ENCODE measurements at regions not wholly inside any gene's neighbourhood (a gene's known extent, or its start where the extent isn't known, plus 50 kb on each side); places are given as distances from the start of the nearest gene placed in this dataset.

DNA sequence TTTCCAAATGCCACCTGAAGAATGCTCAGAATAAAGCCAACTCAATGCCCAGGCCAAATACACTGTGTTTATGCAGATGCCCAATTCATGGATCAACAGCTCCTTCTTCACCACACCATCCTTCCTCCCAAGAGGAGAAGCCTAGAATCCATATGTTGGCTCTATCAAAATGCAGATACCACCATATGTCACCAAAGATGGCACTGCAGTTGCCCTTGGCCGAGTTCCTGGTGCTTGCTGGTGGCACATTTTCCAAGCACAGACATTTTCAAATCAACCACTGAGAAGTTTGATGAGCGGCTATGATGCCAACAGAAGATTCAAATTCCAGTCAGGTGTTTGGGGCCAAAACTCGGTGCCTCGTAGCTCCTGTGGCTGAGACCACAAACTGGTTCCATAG lies 430.3 kb downstream of the AJAP1 start:
- no peak for TF ChIP-seq CEBPB (IDR thresholded peaks at IDR 0.05)
- TF ChIP-seq EGR1 (IDR thresholded peaks at IDR 0.05), result no peak
- TF ChIP-seq TEAD4 (IDR thresholded peaks at IDR 0.05), result no peak
- no peak for TF ChIP-seq RAD21 (IDR thresholded peaks at IDR 0.05; ENCODE audit: low read depth)
- no peak for TF ChIP-seq YY1 (IDR thresholded peaks at IDR 0.05; ENCODE audit: low read depth)
- no peak for TF ChIP-seq EP300 (IDR thresholded peaks at IDR 0.05; ENCODE audit: borderline replicate concordance)
- no peak for TF ChIP-seq TCF12 (IDR thresholded peaks at IDR 0.05; ENCODE audit: low read depth)
- TF ChIP-seq CREB1 (IDR thresholded peaks at IDR 0.05; ENCODE audit: low read depth), result no peak
- TF ChIP-seq TAF1 (IDR thresholded peaks at IDR 0.05; ENCODE audit: low read depth), result no peak

- TF ChIP-seq REST (IDR thresholded peaks at IDR 0.05; ENCODE audit: low read depth), result no peak
- TF ChIP-seq NFIC (IDR thresholded peaks at IDR 0.05), result no peak
- TF ChIP-seq TAF1 (IDR thresholded peaks at IDR 0.05; ENCODE audit: low read depth), result no peak
- TF ChIP-seq EP300 (IDR thresholded peaks at IDR 0.05; ENCODE audit: borderline replicate concordance), result no peak
- TF ChIP-seq FOXM1 (IDR thresholded peaks at IDR 0.05; ENCODE audit: borderline replicate concordance, low read depth), result no peak
- no peak for TF ChIP-seq RAD21 (IDR thresholded peaks at IDR 0.05; ENCODE audit: low read depth)
- no peak for TF ChIP-seq TEAD4 (IDR thresholded peaks at IDR 0.05)
- TF ChIP-seq USF1 (IDR thresholded peaks at IDR 0.05), result no peak
- TF ChIP-seq ZBTB7A (IDR thresholded peaks at IDR 0.05; ENCODE audit: low read depth), result no peak
- no peak for TF ChIP-seq YY1 (IDR thresholded peaks at IDR 0.05; ENCODE audit: low read depth)
- no peak for TF ChIP-seq CEBPB (IDR thresholded peaks at IDR 0.05)
- no peak for TF ChIP-seq CREB1 (IDR thresholded peaks at IDR 0.05; ENCODE audit: low read depth)
- TF ChIP-seq EGR1 (IDR thresholded peaks at IDR 0.05), result no peak
Observed at GRCh38 chr1:5067246-5067645, 412.8 kb downstream of the AJAP1 start.

GRCh38 chr1:5053744-5054143 lies 399.3 kb downstream of the AJAP1 start:
- TF ChIP-seq USF1 (IDR thresholded peaks at IDR 0.05) (no peak), EP300 (IDR thresholded peaks at IDR 0.05; ENCODE audit: borderline replicate concordance) (no peak), TAF1 (IDR thresholded peaks at IDR 0.05; ENCODE audit: low read depth) (no peak), EGR1 (IDR thresholded peaks at IDR 0.05) (no peak), ZBTB7A (IDR thresholded peaks at IDR 0.05; ENCODE audit: low read depth) (no peak), FOXM1 (IDR thresholded peaks at IDR 0.05; ENCODE audit: borderline replicate concordance, low read depth) (no peak)

DNA sequence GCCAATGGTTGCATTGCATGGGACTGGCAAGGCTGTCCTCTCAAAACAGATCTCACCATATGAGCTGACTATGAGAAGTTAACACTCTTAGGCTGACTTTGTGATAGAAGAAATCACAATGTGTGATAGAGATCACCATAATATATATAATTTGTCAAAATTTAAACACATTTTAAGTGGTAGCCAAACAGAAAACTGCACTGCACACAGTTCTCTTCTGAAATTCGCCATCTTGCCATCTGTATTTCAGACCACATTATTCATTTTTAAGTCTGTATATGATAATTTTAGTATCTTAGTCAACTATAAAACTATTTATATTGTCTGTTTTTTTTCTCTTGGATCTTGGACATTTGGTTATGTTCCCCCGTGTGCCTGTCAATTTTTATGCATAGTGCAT lies 374.7 kb downstream of the AJAP1 start:
- TF ChIP-seq CEBPB (IDR thresholded peaks at IDR 0.05) (no peak), TCF12 (IDR thresholded peaks at IDR 0.05; ENCODE audit: low read depth) (no peak), TAF1 (IDR thresholded peaks at IDR 0.05; ENCODE audit: low read depth) (no peak), CREB1 (IDR thresholded peaks at IDR 0.05; ENCODE audit: low read depth) (no peak), EP300 (IDR thresholded peaks at IDR 0.05; ENCODE audit: borderline replicate concordance) (no peak), YY1 (IDR thresholded peaks at IDR 0.05; ENCODE audit: low read depth) (no peak)

DNA sequence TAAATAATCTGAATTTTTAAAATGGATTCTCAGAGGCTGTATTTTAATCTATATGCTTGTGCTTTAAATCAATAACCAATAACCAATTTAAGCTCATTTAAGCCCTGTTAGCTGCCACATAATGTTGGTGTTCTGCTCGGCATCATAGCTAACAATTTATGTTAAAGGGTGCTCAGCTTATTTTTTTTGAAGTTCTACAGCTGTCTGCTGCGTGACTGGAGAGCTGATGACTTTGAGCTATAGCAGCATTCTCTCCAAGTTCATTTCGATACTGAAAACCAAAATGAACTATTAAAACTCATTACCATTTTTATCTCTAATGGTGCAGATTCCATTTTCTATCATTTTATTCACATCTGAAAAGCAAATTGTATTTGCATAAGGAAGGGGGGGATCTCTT lies 357.8 kb downstream of the AJAP1 start:
- TF ChIP-seq TAF1 (IDR thresholded peaks at IDR 0.05; ENCODE audit: low read depth), result no peak
- TF ChIP-seq YY1 (IDR thresholded peaks at IDR 0.05; ENCODE audit: low read depth), result no peak
- no peak for TF ChIP-seq REST (IDR thresholded peaks at IDR 0.05; ENCODE audit: low read depth)
- no peak for TF ChIP-seq CREB1 (IDR thresholded peaks at IDR 0.05; ENCODE audit: low read depth)
- TF ChIP-seq NFIC (IDR thresholded peaks at IDR 0.05), result no peak
- no peak for TF ChIP-seq TEAD4 (IDR thresholded peaks at IDR 0.05)
- TF ChIP-seq ZBTB7A (IDR thresholded peaks at IDR 0.05; ENCODE audit: low read depth), result no peak
- TF ChIP-seq FOXM1 (IDR thresholded peaks at IDR 0.05; ENCODE audit: borderline replicate concordance, low read depth), result no peak
- no peak for TF ChIP-seq TCF12 (IDR thresholded peaks at IDR 0.05; ENCODE audit: low read depth)
- TF ChIP-seq RAD21 (IDR thresholded peaks at IDR 0.05; ENCODE audit: low read depth), result no peak
- TF ChIP-seq EP300 (IDR thresholded peaks at IDR 0.05; ENCODE audit: borderline replicate concordance), result no peak
- TF ChIP-seq EGR1 (IDR thresholded peaks at IDR 0.05), result no peak
- TF ChIP-seq USF1 (IDR thresholded peaks at IDR 0.05), result no peak

- TF ChIP-seq TAF1 (IDR thresholded peaks at IDR 0.05; ENCODE audit: low read depth) (no peak), CREB1 (IDR thresholded peaks at IDR 0.05; ENCODE audit: low read depth) (no peak), RAD21 (IDR thresholded peaks at IDR 0.05; ENCODE audit: low read depth) (no peak), CEBPB (IDR thresholded peaks at IDR 0.05) (no peak), TEAD4 (IDR thresholded peaks at IDR 0.05) (no peak), USF1 (IDR thresholded peaks at IDR 0.05) (no peak), NFIC (IDR thresholded peaks at IDR 0.05) (no peak), TCF12 (IDR thresholded peaks at IDR 0.05; ENCODE audit: low read depth) (no peak), ZBTB7A (IDR thresholded peaks at IDR 0.05; ENCODE audit: low read depth) (no peak), YY1 (IDR thresholded peaks at IDR 0.05; ENCODE audit: low read depth) (no peak)
Observed at GRCh38 chr1:5010656-5011055, 356.2 kb downstream of the AJAP1 start.

Data from Ishikawa (cell line).